SU-DHL-6 (cell line): ENCODE measurements at regions not wholly inside any gene's neighbourhood (a gene's known extent, or its start where the extent isn't known, plus 50 kb on each side); places are given as distances from the start of the nearest gene placed in this dataset.

Source experiments
- CTCF ChIP-seq: fragments of 200-600 bp; sonication (generic); IDR thresholded peaks from one replicate; pipeline ENCODE4 v1.5.1; 2017; ENCODE audit warnings: antibody characterized with exemption, mild to moderate bottlenecking, low read length, moderate library complexity; ENCODE audit not compliant: insufficient read depth, poor library complexity, severe bottlenecking
- EZH2phosphoT487 ChIP-seq: fragments of 200-600 bp; sonication (generic), shearing (Covaris generic); conservative IDR thresholded peaks from 2 replicates; pipeline ENCODE4 v1.6.1; 2018; ENCODE audit warnings: mild to moderate bottlenecking, antibody characterized with exemption, low read length, moderate library complexity, mixed read lengths

- TF ChIP-seq CTCF (no peak), EZH2phosphoT487 (no peak)
These were observed 440.0 kb upstream of the KIRREL3 start for GRCh38 chr11:127440616-127441015.
